DMS 273 (cell line): ENCODE measurements at regions not wholly inside any gene's neighbourhood (a gene's known extent, or its start where the extent isn't known, plus 50 kb on each side); places are given as distances from the start of the nearest gene placed in this dataset.
A peak's percentile ranks its signal among the peaks of the same experiment; 100 is the strongest.

Source experiments
- DNase-seq: peaks from one replicate; lab custom pipeline; 2025; ENCODE audit not compliant: unreplicated experiment; lab: John Stamatoyannopoulos, UW

DNA sequence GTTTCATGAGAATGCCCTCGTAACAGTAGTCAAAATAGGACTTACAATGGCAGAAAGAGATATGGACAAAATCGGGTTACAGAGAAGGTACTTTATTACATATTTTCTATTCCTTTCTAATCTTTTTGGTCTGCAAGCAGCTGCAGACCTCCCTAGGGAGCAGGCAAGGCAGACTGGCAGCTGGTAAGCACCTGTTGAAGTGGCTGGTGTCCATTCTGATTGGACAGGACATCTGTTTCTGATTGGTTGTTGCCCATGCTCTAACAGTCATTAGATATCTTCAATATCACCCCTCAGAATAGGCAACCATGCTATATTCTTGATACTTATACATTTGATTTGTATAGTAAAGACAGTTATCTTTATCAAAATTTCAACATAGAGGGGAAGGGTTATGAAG, 606.3 kb downstream of the KCNJ2 start:
- peak; percentile 45 for DNase-seq

DNA sequence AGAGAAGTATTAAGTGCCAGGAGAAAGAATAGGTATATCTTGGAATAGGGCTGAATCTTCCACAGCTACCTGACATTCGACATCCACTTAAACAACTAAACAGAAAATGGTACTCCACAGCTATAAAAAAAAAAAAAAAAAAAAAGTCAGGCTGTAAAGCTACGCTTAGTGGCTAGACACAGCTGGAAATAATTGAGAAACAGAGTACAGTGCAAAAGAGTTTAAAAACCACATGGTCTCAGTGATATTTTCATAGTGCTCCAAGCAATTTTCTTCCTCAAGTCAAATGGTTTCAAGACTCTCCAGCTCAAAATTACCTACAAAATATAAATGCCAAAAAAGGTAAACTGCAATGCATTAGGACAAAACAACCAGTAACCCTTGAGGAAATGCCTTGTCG, 607.1 kb downstream of the KCNJ2 start:
- no peak for DNase-seq

DNA sequence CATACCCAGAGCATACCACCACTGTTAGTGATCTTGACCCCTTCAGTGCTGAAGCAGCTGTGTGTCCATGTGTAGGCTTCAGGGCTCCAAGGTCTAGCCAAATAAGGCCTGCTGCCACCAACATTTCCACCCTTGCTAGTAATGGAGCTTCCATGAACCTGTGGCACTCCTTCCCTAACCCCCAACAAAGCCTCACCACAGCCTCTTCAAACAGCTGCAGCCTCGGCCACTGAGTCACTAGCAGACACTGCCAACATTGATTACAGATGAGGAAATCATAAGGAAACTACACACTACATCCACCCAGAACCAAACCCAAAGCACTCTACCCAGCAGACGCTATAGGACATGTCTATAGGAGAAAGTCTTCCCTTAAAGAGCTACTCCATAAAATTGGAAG, 610.7 kb downstream of the KCNJ2 start:
- no peak for DNase-seq

DNA sequence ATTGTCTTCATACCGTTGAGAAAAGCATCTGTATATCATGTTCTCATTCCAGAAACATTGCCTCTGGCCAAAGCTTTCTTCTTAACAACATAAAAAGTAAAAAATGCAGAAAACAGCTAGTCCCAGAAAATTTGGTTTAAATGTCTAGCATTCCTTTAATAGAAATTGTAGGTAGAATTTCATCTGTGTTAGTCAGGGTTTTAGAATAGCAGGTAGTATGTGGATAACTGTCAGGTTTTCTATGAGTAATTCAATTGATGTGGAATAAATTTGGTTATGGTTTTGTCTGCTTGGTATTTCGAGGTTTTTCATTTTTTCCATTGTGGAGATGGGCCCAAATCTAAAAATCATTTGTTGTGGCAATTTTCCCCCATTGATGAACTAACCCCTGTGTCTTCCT, 616.7 kb downstream of the KCNJ2 start:
- DNase-seq: no peak

DNA sequence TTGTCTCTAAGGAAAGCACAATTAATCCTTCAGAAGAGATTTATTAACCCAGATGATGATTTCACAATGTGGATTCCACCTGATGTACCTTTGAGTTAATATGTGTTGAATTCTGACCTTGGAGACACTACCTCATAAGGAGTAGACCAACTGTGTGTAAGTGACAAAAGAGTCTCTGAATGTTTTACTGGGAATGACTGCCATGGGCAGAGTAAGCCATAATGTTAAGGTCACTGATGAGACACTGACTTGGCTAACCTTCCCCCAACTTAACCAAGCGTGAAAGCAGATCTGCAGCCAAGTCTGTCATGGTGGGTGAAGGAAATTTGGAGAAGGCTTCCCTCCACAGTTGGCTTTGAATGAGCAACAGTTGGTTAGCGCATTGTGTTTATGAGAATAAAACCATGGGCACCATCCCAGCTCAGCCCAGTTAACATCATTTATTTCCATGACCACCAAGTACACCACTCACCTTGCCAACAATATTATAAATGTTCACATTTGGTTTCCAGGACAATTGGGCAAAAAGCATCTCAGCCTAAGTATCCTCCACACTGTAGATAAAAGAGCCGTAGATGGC, 618.5 kb downstream of the KCNJ2 start:
- DNase-seq: no peak

DNA sequence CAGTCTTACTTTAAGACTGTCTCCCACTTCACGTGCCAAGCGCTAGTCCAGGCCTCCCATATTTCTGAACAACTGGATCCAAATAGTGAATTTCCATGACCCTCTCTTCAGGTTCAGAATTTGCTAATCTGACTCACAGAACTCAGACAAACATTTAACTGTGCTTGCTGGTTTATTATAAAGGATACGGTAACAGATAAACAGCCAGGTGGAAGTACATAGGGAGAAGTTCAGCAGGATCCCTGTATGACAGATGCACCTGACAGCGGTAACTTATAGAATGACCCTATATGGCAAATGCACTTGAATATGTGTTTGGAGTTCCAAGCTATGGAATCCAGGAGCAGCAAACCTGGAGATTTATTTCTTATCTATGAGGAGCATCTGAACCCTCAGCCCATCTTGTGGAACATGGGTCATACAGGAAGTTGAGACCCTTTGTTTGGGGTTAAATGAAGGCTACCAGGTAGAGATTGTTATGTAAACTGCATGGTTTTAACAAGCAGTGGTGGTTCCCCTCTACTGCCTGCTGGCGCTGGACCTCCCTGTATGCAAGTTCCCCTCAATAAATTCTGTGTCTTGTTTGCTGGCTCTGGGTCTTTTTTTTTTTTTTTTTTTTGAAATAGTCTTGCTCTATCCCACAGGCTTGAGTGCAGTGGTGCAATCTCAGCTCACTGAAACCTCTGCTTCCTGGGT, 622.6 kb downstream of the KCNJ2 start:
- DNase-seq: no peak

- no peak for DNase-seq
These were observed 625.4 kb downstream of the KCNJ2 start for GRCh38 chr17:70794738-70795137.

DNA sequence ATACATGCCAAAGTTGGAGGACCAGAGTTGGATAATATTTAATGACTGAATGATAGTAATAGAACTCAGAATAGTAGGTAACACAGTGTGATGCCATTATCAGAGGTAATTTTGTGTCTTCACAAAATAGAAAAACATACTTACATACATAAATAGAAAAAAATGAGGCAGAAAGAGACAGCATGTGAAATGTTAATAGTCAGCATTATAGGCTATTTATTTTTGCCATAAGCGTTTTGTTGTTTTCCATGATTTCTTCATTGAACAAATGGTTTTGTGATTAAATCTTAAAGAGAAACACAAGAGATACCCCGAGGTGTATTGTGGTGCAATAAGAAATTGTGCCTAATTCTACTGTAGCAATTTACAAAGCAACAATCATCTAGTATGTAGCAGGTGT, 626.3 kb downstream of the KCNJ2 start:
- DNase-seq: no peak

DNA sequence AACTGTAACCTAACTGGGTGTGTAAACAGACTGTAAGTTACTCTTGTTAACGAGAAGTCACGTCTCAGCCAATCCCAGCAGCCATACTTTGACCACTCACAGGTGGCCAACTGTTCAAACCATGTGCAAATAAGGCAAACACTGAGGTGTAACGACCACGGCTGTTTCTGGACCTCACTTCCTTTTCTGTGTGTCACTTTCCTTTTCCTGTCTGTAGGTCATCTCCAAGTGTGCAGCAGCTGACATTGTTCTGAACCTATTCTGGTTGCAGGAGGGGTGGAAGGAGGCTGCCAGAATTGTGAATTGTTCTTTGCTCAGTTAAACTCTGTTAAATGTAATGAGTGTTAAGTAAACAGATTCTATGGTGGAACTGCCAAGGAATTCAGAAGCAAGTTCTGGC, 627.4 kb downstream of the KCNJ2 start:
- DNase-seq: no peak

DNA sequence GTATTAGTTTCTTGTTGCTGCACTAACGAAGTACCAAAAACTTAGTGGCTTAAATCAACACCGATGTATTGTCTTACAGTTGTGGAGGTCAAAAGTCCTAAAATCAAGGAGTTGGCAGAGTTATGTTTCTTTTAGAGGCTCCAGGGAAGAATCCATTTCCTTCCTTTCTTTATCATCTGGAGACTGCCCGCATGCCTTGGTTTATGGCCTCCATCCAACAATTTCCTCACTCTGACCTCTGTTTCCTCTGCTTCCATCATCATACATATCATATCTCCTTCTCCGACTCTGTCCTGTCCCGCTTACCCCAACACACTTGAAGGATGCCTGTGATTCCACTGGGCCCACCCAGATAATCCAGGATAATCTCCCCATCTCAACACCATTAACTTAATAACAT, 627.8 kb downstream of the KCNJ2 start:
- DNase-seq: no peak

DNA sequence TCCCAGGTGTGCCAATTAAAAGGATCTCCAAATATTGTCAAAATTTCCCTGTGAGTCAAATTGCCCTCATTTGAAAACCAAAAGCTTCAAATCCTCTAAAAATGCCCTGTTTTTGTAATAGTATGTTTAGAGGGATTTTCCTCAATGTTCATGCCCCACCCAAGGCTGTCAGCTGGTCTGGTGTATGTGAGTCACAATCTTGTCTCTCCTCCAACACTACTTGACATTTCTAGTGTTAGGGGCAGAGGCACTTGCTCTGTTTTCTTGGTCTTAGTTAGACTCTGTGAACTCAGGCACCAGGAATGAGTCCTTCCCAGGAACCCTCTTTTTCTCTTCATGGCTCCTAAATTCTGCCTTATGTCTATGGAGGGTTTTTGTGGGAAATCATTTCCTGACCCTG, 634.8 kb downstream of the KCNJ2 start:
- no peak for DNase-seq

DNA sequence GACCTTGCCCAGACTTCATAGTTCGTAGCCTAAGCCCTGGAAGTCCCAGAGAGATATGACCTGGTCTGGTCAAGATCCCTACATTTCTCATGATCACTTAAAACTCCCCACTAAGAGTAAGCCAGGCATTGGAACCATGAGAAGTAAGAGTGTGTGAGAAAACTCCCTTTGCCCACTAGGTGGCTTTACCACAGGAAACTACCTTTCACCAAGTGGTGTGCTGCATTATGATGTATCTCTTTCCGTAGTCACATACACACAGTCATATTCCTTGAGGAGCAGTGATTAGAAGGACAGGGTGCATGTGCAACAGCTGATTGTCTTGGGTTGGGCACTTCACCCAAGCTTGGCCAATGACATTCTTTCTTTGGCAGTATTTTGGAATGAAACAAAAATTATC, 639.3 kb downstream of the KCNJ2 start:
- peak; percentile 32 for DNase-seq

DNA sequence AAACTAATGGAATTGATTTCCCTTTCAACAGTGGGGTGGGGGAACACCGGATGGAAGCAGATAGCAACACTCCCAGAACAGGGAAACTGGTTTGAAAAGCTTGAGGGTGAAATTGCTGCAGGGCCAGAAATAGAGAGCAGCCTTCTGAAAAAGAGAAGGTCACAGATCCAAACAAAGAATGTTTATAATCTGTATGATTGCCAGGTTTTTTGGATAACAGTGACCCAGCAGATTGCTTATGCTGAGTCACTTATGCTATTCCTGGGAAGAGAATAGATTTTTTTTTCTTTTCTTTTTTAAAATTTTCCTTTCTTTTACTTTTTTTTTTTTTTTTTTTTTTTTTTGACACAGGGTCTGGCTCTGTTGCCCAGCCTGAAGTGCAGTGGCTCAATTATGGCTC, 641.3 kb downstream of the KCNJ2 start:
- DNase-seq: no peak

DNA sequence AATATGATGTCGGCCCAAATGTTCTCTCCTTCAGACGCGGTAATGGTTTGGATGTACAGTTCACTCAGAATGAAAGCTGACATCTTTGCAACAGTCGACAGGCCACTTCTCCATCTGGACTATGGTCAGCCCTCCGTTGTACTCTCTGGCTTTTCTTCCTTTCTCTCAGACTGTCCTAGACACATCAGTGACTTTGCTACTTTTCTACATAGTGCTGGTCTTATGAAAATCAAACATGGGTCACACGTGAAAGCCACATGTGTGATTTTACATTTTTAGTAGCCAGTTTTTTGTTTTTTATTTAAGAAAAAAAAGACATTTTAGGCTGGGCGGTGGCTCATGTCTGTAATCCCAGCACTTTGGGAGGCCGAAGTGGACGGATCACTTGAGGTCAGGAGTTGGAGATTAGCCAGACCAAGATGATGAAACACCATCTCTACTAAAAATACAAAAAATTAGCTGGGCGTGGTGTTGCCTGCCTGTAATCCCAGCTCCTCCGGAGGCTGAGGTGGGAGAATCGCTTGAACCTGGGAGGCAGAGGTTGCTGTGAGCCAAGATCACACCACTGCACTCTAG, 644.1 kb downstream of the KCNJ2 start:
- DNase-seq: no peak

- DNase-seq: no peak
These were observed 649.9 kb downstream of the KCNJ2 start for GRCh38 chr17:70819183-70819582.

- DNase-seq: no peak
These were observed 650.9 kb downstream of the KCNJ2 start for GRCh38 chr17:70820276-70820675.

GRCh38 chr17:70825321-70826125, 656.2 kb downstream of the KCNJ2 start:
- peak; percentile 51 for DNase-seq

- no peak for DNase-seq
These were observed 660.5 kb downstream of the KCNJ2 start for GRCh38 chr17:70829876-70830275.

- no peak for DNase-seq
These were observed 664.7 kb downstream of the KCNJ2 start for GRCh38 chr17:70834039-70834438.

GRCh38 chr17:70848785-70849184, 679.5 kb downstream of the KCNJ2 start:
- no peak for DNase-seq

DNA sequence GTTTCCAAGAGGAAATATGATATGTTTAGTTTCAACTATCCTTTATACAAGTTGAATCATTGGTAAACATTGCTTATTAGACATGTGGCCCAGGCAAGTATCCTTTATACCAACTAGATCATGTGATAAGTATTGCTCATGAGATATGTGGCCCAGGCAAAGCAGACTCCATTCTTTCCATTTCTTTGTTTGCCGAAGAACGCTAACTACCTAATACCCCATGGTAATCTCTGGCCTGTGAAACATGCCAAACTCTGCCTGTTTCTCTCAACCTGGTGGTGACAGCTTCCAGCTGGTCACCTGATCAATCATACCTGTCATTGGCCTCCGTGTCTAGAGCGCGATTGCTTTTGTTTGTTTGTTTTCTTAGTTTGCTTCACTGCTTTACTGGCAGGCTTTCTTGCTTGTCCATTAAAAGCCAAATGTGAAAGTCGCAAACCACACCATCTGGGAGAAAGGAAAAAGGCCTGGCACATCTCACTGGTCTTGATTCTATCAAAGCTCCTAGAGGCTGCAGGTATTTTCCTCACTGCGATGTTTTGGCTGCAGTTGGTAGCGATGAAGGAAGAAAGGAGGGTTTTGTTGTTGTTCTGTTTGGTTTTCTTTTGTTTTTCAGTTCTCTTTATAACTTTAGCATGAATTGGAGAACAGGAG, 686.2 kb downstream of the KCNJ2 start:
- DNase-seq: peak; percentile 48
